Astrocyte (in vitro differentiated cells and primary cell): ENCODE measurements at regions not wholly inside any gene's neighbourhood (a gene's known extent, or its start where the extent isn't known, plus 50 kb on each side); places are given as distances from the start of the nearest gene placed in this dataset.

Experiments used
- CTCF ChIP-seq: IDR thresholded peaks from 2 replicates; pipeline ENCODE4 v1.5.1; 2011; ENCODE audit warnings: low read depth, mild to moderate bottlenecking, inconsistent platforms, low read length, moderate library complexity; ENCODE audit not compliant: insufficient read depth
- EZH2 ChIP-seq: IDR thresholded peaks from 2 replicates; pipeline ENCODE4 v1.6.1; 2012; ENCODE audit warnings: mild to moderate bottlenecking, low read length, inconsistent platforms; ENCODE audit not compliant: insufficient read depth

- TF ChIP-seq CTCF = no peak
- TF ChIP-seq EZH2 = no peak
Measured at GRCh38 chr2:176821350-176821749, 391.2 kb upstream of the HNRNPA3 start.
